ENCODE measurements at regions not wholly inside any gene's neighbourhood (a gene's known extent, or its start where the extent isn't known, plus 50 kb on each side); places are given as distances from the start of the nearest gene placed in this dataset.

GRCh38 chr5:9859808-9860207, 229.7 kb upstream of the TAS2R1 start:
- no peak overlapping the region for H3K27ac ChIP-seq (ENCODE audit: low read depth, low read length)
- H3K4me1 ChIP-seq (ENCODE audit: control insufficient read depth in 5 of 5, insufficient read depth in 5 of 5, low read length in 5 of 5): no peaks in the 10 kb centered on the region
- no peak overlapping the region for H3K9ac ChIP-seq (ENCODE audit: low read length in 5 of 5)
- no peaks in the 10 kb centered on the region for H3K27me3 ChIP-seq (ENCODE audit: control insufficient read depth in 5 of 5, insufficient read depth in 4 of 5, low read length in 5 of 5)
- peaks cover 2 to 16% (median 13%) of the 10 kb centered on the region in 5 donors for H3K9me3 ChIP-seq (ENCODE audit: control insufficient read depth in 5 of 5, low read length in 5 of 5)
- H3K4me3 ChIP-seq (ENCODE audit: low read depth in 1 of 5, low read length in 5 of 5): no peak overlapping the region
- H3K36me3 ChIP-seq (ENCODE audit: control insufficient read depth in 5 of 5, insufficient read depth in 5 of 5, low read length in 5 of 5): no peaks in the 10 kb centered on the region

- Histone ChIP-seq H3K4me1 (ENCODE audit: control insufficient read depth in 5 of 5, insufficient read depth in 5 of 5, low read length in 5 of 5) (no peaks in the 10 kb centered on the region), H3K27ac (ENCODE audit: low read depth, low read length) (no peak overlapping the region), H3K27me3 (ENCODE audit: control insufficient read depth in 5 of 5, insufficient read depth in 4 of 5, low read length in 5 of 5) (no peaks in the 10 kb centered on the region)
Observed at GRCh38 chr5:9858043-9858442, 227.9 kb upstream of the TAS2R1 start.

GRCh38 chr5:9853309-9853708, 223.2 kb upstream of the TAS2R1 start:
- no peak overlapping the region for H3K9ac ChIP-seq (ENCODE audit: low read length in 5 of 5)
- H3K27me3 ChIP-seq (ENCODE audit: control insufficient read depth in 5 of 5, insufficient read depth in 4 of 5, low read length in 5 of 5): no peaks in the 10 kb centered on the region
- H3K4me1 ChIP-seq (ENCODE audit: control insufficient read depth in 5 of 5, insufficient read depth in 5 of 5, low read length in 5 of 5): no peaks in the 10 kb centered on the region
- H3K9me3 ChIP-seq (ENCODE audit: control insufficient read depth in 5 of 5, low read length in 5 of 5): peaks cover 0 to 13% (median 10%) of the 10 kb centered on the region in 5 donors
- H3K27ac ChIP-seq (ENCODE audit: low read depth, low read length): no peak overlapping the region
- H3K4me3 ChIP-seq (ENCODE audit: low read depth in 1 of 5, low read length in 5 of 5): no peak overlapping the region
- no peaks in the 10 kb centered on the region for H3K36me3 ChIP-seq (ENCODE audit: control insufficient read depth in 5 of 5, insufficient read depth in 5 of 5, low read length in 5 of 5)

More at GRCh38 chr5:9858043-9858442, 227.9 kb upstream of the TAS2R1 start:
- Histone ChIP-seq H3K4me3 (ENCODE audit: low read depth in 1 of 5, low read length in 5 of 5) (no peak overlapping the region), H3K9ac (ENCODE audit: low read length in 5 of 5) (no peak overlapping the region), H3K36me3 (ENCODE audit: control insufficient read depth in 5 of 5, insufficient read depth in 5 of 5, low read length in 5 of 5) (no peaks in the 10 kb centered on the region), H3K9me3 (ENCODE audit: control insufficient read depth in 5 of 5, low read length in 5 of 5) (peaks cover 0 to 13% (median 10%) of the 10 kb centered on the region in 5 donors)

- H3K9ac ChIP-seq (ENCODE audit: low read length in 5 of 5): no peak overlapping the region
- H3K9me3 ChIP-seq (ENCODE audit: control insufficient read depth in 5 of 5, low read length in 5 of 5): peaks cover 0 to 8% (median 4%) of the 10 kb centered on the region in 5 donors
- no peak overlapping the region for H3K27ac ChIP-seq (ENCODE audit: low read depth, low read length)
- no peak overlapping the region for H3K4me3 ChIP-seq (ENCODE audit: low read depth in 1 of 5, low read length in 5 of 5)
- no peaks in the 10 kb centered on the region for H3K36me3 ChIP-seq (ENCODE audit: control insufficient read depth in 5 of 5, insufficient read depth in 5 of 5, low read length in 5 of 5)
- H3K27me3 ChIP-seq (ENCODE audit: control insufficient read depth in 5 of 5, insufficient read depth in 4 of 5, low read length in 5 of 5): no peaks in the 10 kb centered on the region
- H3K4me1 ChIP-seq (ENCODE audit: control insufficient read depth in 5 of 5, insufficient read depth in 5 of 5, low read length in 5 of 5): no peaks in the 10 kb centered on the region
Observed at GRCh38 chr5:9852671-9853070, 222.5 kb upstream of the TAS2R1 start.

- H3K36me3 ChIP-seq (ENCODE audit: control insufficient read depth in 5 of 5, insufficient read depth in 5 of 5, low read length in 5 of 5): no peaks in the 10 kb centered on the region
- H3K9me3 ChIP-seq (ENCODE audit: control insufficient read depth in 5 of 5, low read length in 5 of 5): peaks cover 0 to 3% (median 0%) of the 10 kb centered on the region in 5 donors
- H3K4me3 ChIP-seq (ENCODE audit: low read depth in 1 of 5, low read length in 5 of 5): no peak overlapping the region
- H3K27me3 ChIP-seq (ENCODE audit: control insufficient read depth in 5 of 5, insufficient read depth in 4 of 5, low read length in 5 of 5): no peaks in the 10 kb centered on the region
- no peak overlapping the region for H3K9ac ChIP-seq (ENCODE audit: low read length in 5 of 5)
- H3K4me1 ChIP-seq (ENCODE audit: control insufficient read depth in 5 of 5, insufficient read depth in 5 of 5, low read length in 5 of 5): no peaks in the 10 kb centered on the region
- no peak overlapping the region for H3K27ac ChIP-seq (ENCODE audit: low read depth, low read length)
Observed at GRCh38 chr5:9851458-9851857, 221.3 kb upstream of the TAS2R1 start.

GRCh38 chr5:9850456-9850855, 220.3 kb upstream of the TAS2R1 start:
- Histone ChIP-seq H3K27me3 (ENCODE audit: control insufficient read depth in 5 of 5, insufficient read depth in 4 of 5, low read length in 5 of 5) (no peaks in the 10 kb centered on the region), H3K9me3 (ENCODE audit: control insufficient read depth in 5 of 5, low read length in 5 of 5) (no peaks in the 10 kb centered on the region), H3K4me1 (ENCODE audit: control insufficient read depth in 5 of 5, insufficient read depth in 5 of 5, low read length in 5 of 5) (no peaks in the 10 kb centered on the region), H3K36me3 (ENCODE audit: control insufficient read depth in 5 of 5, insufficient read depth in 5 of 5, low read length in 5 of 5) (no peaks in the 10 kb centered on the region), H3K4me3 (ENCODE audit: low read depth in 1 of 5, low read length in 5 of 5) (no peak overlapping the region), H3K9ac (ENCODE audit: low read length in 5 of 5) (no peak overlapping the region), H3K27ac (ENCODE audit: low read depth, low read length) (no peak overlapping the region)

GRCh38 chr5:9847631-9848030, 217.5 kb upstream of the TAS2R1 start:
- Histone ChIP-seq H3K27ac (ENCODE audit: low read depth, low read length) (no peak overlapping the region), H3K4me1 (ENCODE audit: control insufficient read depth in 5 of 5, insufficient read depth in 5 of 5, low read length in 5 of 5) (no peaks in the 10 kb centered on the region), H3K4me3 (ENCODE audit: low read depth in 1 of 5, low read length in 5 of 5) (no peak overlapping the region), H3K9ac (ENCODE audit: low read length in 5 of 5) (no peak overlapping the region), H3K36me3 (ENCODE audit: control insufficient read depth in 5 of 5, insufficient read depth in 5 of 5, low read length in 5 of 5) (no peaks in the 10 kb centered on the region), H3K27me3 (ENCODE audit: control insufficient read depth in 5 of 5, insufficient read depth in 4 of 5, low read length in 5 of 5) (no peaks in the 10 kb centered on the region), H3K9me3 (ENCODE audit: control insufficient read depth in 5 of 5, low read length in 5 of 5) (no peaks in the 10 kb centered on the region)

- H3K9ac ChIP-seq (ENCODE audit: low read length in 5 of 5): no peak overlapping the region
- no peak overlapping the region for H3K27ac ChIP-seq (ENCODE audit: low read depth, low read length)
- no peaks in the 10 kb centered on the region for H3K27me3 ChIP-seq (ENCODE audit: control insufficient read depth in 5 of 5, insufficient read depth in 4 of 5, low read length in 5 of 5)
Observed at GRCh38 chr5:9845185-9845584, 215.0 kb upstream of the TAS2R1 start.

GRCh38 chr5:9841516-9842170, 211.5 kb upstream of the TAS2R1 start:
- H3K9me3 ChIP-seq (ENCODE audit: control insufficient read depth in 5 of 5, low read length in 5 of 5): peaks cover 0 to 5% (median 4%) of the 10 kb centered on the region in 5 donors

More at GRCh38 chr5:9845185-9845584, 215.0 kb upstream of the TAS2R1 start:
- no peak overlapping the region for H3K4me3 ChIP-seq (ENCODE audit: low read depth in 1 of 5, low read length in 5 of 5)
- H3K4me1 ChIP-seq (ENCODE audit: control insufficient read depth in 5 of 5, insufficient read depth in 5 of 5, low read length in 5 of 5): no peaks in the 10 kb centered on the region
- peaks cover 0 to 5% (median 4%) of the 10 kb centered on the region in 5 donors for H3K9me3 ChIP-seq (ENCODE audit: control insufficient read depth in 5 of 5, low read length in 5 of 5)
- no peaks in the 10 kb centered on the region for H3K36me3 ChIP-seq (ENCODE audit: control insufficient read depth in 5 of 5, insufficient read depth in 5 of 5, low read length in 5 of 5)

GRCh38 chr5:9838916-9839315, 208.8 kb upstream of the TAS2R1 start:
- peaks cover 0 to 3% (median 0%) of the 10 kb centered on the region in 5 donors for H3K27me3 ChIP-seq (ENCODE audit: control insufficient read depth in 5 of 5, insufficient read depth in 4 of 5, low read length in 5 of 5)
- H3K4me1 ChIP-seq (ENCODE audit: control insufficient read depth in 5 of 5, insufficient read depth in 5 of 5, low read length in 5 of 5): no peaks in the 10 kb centered on the region
- H3K9me3 ChIP-seq (ENCODE audit: control insufficient read depth in 5 of 5, low read length in 5 of 5): peaks cover 0 to 5% (median 4%) of the 10 kb centered on the region in 5 donors

More at GRCh38 chr5:9841516-9842170, 211.5 kb upstream of the TAS2R1 start:
- Histone ChIP-seq H3K4me3 (ENCODE audit: low read depth in 1 of 5, low read length in 5 of 5) (no peak overlapping the region), H3K9ac (ENCODE audit: low read length in 5 of 5) (no peak overlapping the region), H3K4me1 (ENCODE audit: control insufficient read depth in 5 of 5, insufficient read depth in 5 of 5, low read length in 5 of 5) (no peaks in the 10 kb centered on the region), H3K27ac (ENCODE audit: low read depth, low read length) (no peak overlapping the region), H3K27me3 (ENCODE audit: control insufficient read depth in 5 of 5, insufficient read depth in 4 of 5, low read length in 5 of 5) (no peaks in the 10 kb centered on the region), H3K36me3 (ENCODE audit: control insufficient read depth in 5 of 5, insufficient read depth in 5 of 5, low read length in 5 of 5) (no peaks in the 10 kb centered on the region)

More at GRCh38 chr5:9838916-9839315, 208.8 kb upstream of the TAS2R1 start:
- Histone ChIP-seq H3K27ac (ENCODE audit: low read depth, low read length) (no peak overlapping the region), H3K9ac (ENCODE audit: low read length in 5 of 5) (no peak overlapping the region), H3K4me3 (ENCODE audit: low read depth in 1 of 5, low read length in 5 of 5) (no peak overlapping the region), H3K36me3 (ENCODE audit: control insufficient read depth in 5 of 5, insufficient read depth in 5 of 5, low read length in 5 of 5) (no peaks in the 10 kb centered on the region)

Measured in subcutaneous abdominal adipose tissue (tissue), 5 donors.